ENCODE measurements at regions not wholly inside any gene's neighbourhood (a gene's known extent, or its start where the extent isn't known, plus 50 kb on each side); places are given as distances from the start of the nearest gene placed in this dataset.

DNA sequence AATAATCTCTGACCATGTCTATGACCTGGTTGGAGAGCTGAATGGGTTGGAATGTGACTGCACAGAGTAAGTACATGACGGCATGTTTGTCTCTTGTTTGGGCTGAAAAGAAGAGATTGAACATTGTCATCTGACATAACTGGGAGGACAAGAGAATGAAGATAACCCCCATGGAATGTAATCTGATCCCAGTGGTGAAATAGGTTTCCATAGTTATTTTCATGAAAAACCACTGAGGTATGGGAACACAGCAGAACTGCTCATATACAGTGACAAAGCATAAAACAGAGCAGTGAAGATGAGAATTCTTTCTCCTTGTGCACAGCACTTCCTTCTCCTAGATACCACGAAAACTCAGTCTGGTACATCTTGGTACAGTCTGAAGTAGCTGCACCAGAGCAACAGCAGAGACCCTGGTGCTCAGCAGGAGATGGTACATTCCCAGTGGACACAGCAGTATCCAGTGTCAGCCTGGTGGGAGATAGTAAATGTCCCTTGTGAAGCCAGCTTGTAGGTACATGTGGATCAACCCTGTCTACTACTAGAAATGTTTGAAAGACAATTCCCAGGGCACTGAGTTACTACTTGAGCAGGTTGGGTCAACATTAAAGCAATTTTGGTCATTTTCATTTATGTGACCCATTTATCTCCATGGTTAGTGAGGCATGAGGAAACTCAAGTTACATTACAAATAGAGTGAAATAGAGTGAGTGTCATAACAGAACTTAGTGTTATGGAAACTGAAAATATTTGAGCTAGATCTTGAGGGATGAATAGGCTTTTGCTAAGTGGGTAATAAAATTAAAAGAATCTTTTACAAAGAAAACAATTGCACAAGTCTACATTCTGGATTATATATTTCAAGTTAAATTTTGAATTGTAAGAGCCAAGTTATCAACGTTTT lies 178.3 kb downstream of the SUCNR1 start:
- H3K27ac ChIP-seq (ENCODE audit: low read depth in 1 of 2, low read length in 2 of 2): no peak overlapping the region
- whole genome bisulfite sequencing: 80% methylated on average over 3 of the region's 3 CpGs

More for the DNA sequence above, 178.3 kb downstream of the SUCNR1 start:
- TF ChIP-seq RAD21 (IDR thresholded peaks at IDR 0.05) (no peak), SP1 (IDR thresholded peaks at IDR 0.05) (no peak), FOXA2 (IDR thresholded peaks at IDR 0.05) (no peak), GABPA (IDR thresholded peaks at IDR 0.05 in 1 of 2, conservative IDR thresholded peaks at IDR 0.05 in 1 of 2) (no peak), TAF1 (conservative IDR thresholded peaks at IDR 0.05) (no peak), EGR1 (IDR thresholded peaks at IDR 0.05; ENCODE audit: low read depth in 2 of 2) (no peak), JUND (IDR thresholded peaks at IDR 0.05) (no peak), NR2F2 (IDR thresholded peaks at IDR 0.05) (no peak), HNF4G (IDR thresholded peaks at IDR 0.05) (no peak), YY1 (IDR thresholded peaks at IDR 0.05) (no peak), FOXA1 (IDR thresholded peaks at IDR 0.05) (no peak), HNF4A (conservative IDR thresholded peaks at IDR 0.05) (no peak), RXRA (IDR thresholded peaks at IDR 0.05) (no peak)
- TF ChIP-seq, protein P1, sequence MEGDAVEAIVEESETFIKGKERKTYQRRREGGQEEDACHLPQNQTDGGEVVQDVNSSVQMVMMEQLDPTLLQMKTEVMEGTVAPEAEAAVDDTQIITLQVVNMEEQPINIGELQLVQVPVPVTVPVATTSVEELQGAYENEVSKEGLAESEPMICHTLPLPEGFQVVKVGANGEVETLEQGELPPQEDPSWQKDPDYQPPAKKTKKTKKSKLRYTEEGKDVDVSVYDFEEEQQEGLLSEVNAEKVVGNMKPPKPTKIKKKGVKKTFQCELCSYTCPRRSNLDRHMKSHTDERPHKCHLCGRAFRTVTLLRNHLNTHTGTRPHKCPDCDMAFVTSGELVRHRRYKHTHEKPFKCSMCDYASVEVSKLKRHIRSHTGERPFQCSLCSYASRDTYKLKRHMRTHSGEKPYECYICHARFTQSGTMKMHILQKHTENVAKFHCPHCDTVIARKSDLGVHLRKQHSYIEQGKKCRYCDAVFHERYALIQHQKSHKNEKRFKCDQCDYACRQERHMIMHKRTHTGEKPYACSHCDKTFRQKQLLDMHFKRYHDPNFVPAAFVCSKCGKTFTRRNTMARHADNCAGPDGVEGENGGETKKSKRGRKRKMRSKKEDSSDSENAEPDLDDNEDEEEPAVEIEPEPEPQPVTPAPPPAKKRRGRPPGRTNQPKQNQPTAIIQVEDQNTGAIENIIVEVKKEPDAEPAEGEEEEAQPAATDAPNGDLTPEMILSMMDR (IDR thresholded peaks at IDR 0.05; ENCODE audit: low read depth, low read length, missing input control): no peak
- TF ChIP-seq, protein P2, sequence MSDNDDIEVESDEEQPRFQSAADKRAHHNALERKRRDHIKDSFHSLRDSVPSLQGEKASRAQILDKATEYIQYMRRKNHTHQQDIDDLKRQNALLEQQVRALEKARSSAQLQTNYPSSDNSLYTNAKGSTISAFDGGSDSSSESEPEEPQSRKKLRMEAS (IDR thresholded peaks at IDR 0.05): no peak
- TF ChIP-seq, protein P3, sequence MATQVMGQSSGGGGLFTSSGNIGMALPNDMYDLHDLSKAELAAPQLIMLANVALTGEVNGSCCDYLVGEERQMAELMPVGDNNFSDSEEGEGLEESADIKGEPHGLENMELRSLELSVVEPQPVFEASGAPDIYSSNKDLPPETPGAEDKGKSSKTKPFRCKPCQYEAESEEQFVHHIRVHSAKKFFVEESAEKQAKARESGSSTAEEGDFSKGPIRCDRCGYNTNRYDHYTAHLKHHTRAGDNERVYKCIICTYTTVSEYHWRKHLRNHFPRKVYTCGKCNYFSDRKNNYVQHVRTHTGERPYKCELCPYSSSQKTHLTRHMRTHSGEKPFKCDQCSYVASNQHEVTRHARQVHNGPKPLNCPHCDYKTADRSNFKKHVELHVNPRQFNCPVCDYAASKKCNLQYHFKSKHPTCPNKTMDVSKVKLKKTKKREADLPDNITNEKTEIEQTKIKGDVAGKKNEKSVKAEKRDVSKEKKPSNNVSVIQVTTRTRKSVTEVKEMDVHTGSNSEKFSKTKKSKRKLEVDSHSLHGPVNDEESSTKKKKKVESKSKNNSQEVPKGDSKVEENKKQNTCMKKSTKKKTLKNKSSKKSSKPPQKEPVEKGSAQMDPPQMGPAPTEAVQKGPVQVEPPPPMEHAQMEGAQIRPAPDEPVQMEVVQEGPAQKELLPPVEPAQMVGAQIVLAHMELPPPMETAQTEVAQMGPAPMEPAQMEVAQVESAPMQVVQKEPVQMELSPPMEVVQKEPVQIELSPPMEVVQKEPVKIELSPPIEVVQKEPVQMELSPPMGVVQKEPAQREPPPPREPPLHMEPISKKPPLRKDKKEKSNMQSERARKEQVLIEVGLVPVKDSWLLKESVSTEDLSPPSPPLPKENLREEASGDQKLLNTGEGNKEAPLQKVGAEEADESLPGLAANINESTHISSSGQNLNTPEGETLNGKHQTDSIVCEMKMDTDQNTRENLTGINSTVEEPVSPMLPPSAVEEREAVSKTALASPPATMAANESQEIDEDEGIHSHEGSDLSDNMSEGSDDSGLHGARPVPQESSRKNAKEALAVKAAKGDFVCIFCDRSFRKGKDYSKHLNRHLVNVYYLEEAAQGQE (IDR thresholded peaks at IDR 0.05): no peak
- TF ChIP-seq, protein P4, sequence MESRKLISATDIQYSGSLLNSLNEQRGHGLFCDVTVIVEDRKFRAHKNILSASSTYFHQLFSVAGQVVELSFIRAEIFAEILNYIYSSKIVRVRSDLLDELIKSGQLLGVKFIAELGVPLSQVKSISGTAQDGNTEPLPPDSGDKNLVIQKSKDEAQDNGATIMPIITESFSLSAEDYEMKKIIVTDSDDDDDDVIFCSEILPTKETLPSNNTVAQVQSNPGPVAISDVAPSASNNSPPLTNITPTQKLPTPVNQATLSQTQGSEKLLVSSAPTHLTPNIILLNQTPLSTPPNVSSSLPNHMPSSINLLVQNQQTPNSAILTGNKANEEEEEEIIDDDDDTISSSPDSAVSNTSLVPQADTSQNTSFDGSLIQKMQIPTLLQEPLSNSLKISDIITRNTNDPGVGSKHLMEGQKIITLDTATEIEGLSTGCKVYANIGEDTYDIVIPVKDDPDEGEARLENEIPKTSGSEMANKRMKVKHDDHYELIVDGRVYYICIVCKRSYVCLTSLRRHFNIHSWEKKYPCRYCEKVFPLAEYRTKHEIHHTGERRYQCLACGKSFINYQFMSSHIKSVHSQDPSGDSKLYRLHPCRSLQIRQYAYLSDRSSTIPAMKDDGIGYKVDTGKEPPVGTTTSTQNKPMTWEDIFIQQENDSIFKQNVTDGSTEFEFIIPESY (IDR thresholded peaks at IDR 0.05): no peak
- TF ChIP-seq, protein P5, sequence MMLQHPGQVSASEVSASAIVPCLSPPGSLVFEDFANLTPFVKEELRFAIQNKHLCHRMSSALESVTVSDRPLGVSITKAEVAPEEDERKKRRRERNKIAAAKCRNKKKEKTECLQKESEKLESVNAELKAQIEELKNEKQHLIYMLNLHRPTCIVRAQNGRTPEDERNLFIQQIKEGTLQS (IDR thresholded peaks at IDR 0.05): no peak
- H3K4me1 ChIP-seq (ENCODE audit: control insufficient read depth in 4 of 4, insufficient read depth in 4 of 4, low read length in 3 of 4): no peaks in the 10 kb centered on the region
- no peak overlapping the region for H3K4me3 ChIP-seq (ENCODE audit: low read depth in 1 of 3, low read length in 3 of 3)
- H3K9me3 ChIP-seq (ENCODE audit: control insufficient read depth in 4 of 4, low read length in 3 of 4): no peaks in the 10 kb centered on the region
- no peak for DNase-seq (ENCODE audit: low spot score)
- H3K9ac ChIP-seq (ENCODE audit: low read depth in 1 of 2, low read length in 2 of 2): no peak overlapping the region
- no peaks in the 10 kb centered on the region for H3K36me3 ChIP-seq (ENCODE audit: control insufficient read depth in 4 of 4, insufficient read depth in 3 of 4, low read depth in 1 of 4, low read length in 3 of 4)
- H3K27me3 ChIP-seq (ENCODE audit: control insufficient read depth in 4 of 4, insufficient read depth in 4 of 4, low read length in 3 of 4): no peaks in the 10 kb centered on the region
